ENCODE measurements at regions not wholly inside any gene's neighbourhood (a gene's known extent, or its start where the extent isn't known, plus 50 kb on each side); places are given as distances from the start of the nearest gene placed in this dataset.

DNA sequence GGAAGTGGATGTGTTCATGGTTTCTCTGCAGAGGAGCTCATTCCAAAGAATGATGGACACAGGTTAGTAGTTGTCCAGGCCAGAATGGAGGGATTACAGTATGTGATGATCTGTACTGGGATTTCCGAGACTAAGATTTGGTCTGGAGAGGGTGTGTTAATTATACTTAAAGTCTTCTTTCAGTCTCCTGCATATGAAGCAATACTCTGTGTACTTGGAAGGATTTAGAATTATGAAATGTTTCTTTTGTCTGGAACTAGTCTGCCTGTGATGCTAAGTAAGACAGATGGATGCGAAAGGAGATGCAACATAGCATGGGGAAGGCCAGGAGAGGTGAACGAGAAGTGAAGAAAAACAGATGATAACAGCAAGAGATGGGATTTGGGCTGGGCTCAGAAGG lies 305.1 kb upstream of the LYZL1 start:
- H3K27ac Mint-ChIP-seq (ENCODE audit: unreplicated experiment) = no peak overlapping the region
- H3K4me3 Mint-ChIP-seq = no peak overlapping the region
- H3K9me3 Mint-ChIP-seq = peaks cover 3% of the 10 kb centered on the region
- DNase-seq (ENCODE audit: low read depth, low spot score) = no peak
- peaks cover 6% of the 10 kb centered on the region for H3K27me3 Mint-ChIP-seq (ENCODE audit: low read depth)
- peaks cover 7% of the 10 kb centered on the region for H3K4me1 Mint-ChIP-seq
- TF ChIP-seq, protein P1, sequence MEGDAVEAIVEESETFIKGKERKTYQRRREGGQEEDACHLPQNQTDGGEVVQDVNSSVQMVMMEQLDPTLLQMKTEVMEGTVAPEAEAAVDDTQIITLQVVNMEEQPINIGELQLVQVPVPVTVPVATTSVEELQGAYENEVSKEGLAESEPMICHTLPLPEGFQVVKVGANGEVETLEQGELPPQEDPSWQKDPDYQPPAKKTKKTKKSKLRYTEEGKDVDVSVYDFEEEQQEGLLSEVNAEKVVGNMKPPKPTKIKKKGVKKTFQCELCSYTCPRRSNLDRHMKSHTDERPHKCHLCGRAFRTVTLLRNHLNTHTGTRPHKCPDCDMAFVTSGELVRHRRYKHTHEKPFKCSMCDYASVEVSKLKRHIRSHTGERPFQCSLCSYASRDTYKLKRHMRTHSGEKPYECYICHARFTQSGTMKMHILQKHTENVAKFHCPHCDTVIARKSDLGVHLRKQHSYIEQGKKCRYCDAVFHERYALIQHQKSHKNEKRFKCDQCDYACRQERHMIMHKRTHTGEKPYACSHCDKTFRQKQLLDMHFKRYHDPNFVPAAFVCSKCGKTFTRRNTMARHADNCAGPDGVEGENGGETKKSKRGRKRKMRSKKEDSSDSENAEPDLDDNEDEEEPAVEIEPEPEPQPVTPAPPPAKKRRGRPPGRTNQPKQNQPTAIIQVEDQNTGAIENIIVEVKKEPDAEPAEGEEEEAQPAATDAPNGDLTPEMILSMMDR (conservative IDR thresholded peaks at IDR 0.05) = no peak
- H3K36me3 Mint-ChIP-seq (ENCODE audit: low read depth) = no peaks in the 10 kb centered on the region

DNA sequence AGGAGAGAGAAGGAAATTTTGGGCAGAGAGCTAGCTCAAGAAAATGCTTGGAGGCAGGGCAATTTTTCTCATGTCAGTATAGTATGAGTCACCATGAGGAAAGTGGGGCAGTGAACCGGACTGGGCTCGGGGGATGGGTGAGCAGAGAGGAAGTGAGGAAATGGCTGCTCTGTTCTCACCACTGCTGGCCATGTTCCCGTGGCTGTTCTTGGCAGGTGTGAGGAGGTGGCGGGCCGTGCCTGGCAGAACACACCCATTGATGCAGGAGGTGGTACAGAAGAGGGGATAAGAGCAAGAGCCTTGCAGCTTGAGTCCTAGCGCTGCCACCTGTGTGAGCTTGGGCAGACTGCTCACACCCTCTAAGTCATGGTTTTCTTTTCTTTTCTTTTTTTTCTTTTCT lies 304.4 kb upstream of the LYZL1 start:
- Mint-ChIP-seq H3K36me3 (ENCODE audit: low read depth) (no peaks in the 10 kb centered on the region), H3K4me1 (peaks cover 7% of the 10 kb centered on the region), H3K27me3 (ENCODE audit: low read depth) (peaks cover 6% of the 10 kb centered on the region), H3K27ac (ENCODE audit: unreplicated experiment) (no peak overlapping the region), H3K9me3 (peaks cover 3% of the 10 kb centered on the region), H3K4me3 (no peak overlapping the region)
- TF ChIP-seq, protein P1 (conservative IDR thresholded peaks at IDR 0.05) = no peak
- DNase-seq (ENCODE audit: low read depth, low spot score) = no peak

DNA sequence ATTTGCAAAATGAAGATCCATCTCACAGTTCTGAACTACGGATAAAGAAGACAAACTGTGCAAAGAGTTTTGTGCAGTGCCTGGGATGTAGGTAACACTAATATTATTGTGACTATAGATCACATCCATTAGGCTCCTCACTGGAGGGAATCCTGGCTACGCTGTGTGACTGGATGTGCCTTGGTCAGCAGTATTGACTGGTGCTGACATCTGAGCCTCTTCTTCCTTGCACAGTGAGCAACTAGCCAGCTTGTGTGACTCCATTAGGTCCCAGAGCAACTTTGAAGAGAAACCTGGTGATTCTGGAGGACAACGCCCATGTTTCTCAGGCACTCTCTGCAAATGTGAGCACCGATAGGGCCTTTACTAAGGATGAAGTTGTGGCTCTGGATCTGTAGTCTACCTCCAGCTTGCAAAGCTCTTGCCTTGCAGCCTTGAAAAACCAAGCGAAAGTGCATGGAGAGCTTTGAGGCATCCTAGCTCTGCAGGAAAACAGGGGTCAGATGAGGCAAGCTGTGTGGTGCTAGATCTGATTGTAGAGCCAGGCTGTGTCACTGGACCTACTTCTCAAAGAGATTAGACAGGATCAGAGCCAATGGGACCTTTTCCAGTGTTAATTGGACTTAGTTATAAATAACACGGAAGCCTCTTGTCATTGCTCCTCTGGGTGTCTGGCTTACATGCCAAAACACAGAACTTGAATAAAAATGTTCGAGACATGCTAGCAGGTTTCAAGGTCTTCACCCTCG lies 303.6 kb upstream of the LYZL1 start:
- Mint-ChIP-seq H3K4me3 (no peak overlapping the region), H3K4me1 (peaks cover 7% of the 10 kb centered on the region), H3K9me3 (peaks cover 3% of the 10 kb centered on the region), H3K36me3 (ENCODE audit: low read depth) (no peaks in the 10 kb centered on the region), H3K27me3 (ENCODE audit: low read depth) (peaks cover 6% of the 10 kb centered on the region), H3K27ac (ENCODE audit: unreplicated experiment) (no peak overlapping the region)
- DNase-seq (ENCODE audit: low read depth, low spot score) = no peak
- TF ChIP-seq, protein P1 (conservative IDR thresholded peaks at IDR 0.05) = no peak

- DNase-seq (ENCODE audit: low read depth, low spot score) = no peak
- H3K36me3 Mint-ChIP-seq (ENCODE audit: low read depth) = no peaks in the 10 kb centered on the region
- peaks cover 6% of the 10 kb centered on the region for H3K27me3 Mint-ChIP-seq (ENCODE audit: low read depth)
- H3K27ac Mint-ChIP-seq (ENCODE audit: unreplicated experiment) = peak overlapping the region; percentile 54
- TF ChIP-seq, protein P1 (conservative IDR thresholded peaks at IDR 0.05) = no peak
- H3K4me3 Mint-ChIP-seq = no peak overlapping the region
- peaks cover 7% of the 10 kb centered on the region for H3K4me1 Mint-ChIP-seq
- peaks cover 3% of the 10 kb centered on the region for H3K9me3 Mint-ChIP-seq
Measured at GRCh38 chr10:28986117-28986792, 302.6 kb upstream of the LYZL1 start.

DNA sequence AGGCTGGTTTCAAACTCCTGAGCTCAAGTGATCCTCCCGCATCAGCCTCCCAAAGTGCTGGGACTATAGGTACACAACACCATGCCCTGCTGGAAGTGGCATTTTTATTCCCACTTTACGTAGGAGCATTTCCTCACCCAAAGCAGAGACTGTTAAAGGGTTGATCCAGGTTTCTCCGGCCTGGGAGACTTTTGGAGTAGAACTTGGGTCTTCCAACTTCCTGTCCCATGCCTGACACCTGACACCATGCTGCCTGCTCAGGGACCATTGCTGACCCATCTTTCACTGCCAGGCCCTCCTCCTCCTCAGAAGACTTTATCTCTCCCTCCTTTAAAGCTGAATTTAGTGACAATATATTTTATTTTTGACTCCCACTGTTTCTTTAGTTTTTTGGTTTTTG lies 302.0 kb upstream of the LYZL1 start:
- Mint-ChIP-seq H3K27ac (ENCODE audit: unreplicated experiment) (no peak overlapping the region), H3K9me3 (peaks cover 3% of the 10 kb centered on the region), H3K4me3 (no peak overlapping the region), H3K27me3 (ENCODE audit: low read depth) (peaks cover 6% of the 10 kb centered on the region), H3K36me3 (ENCODE audit: low read depth) (no peaks in the 10 kb centered on the region), H3K4me1 (peaks cover 7% of the 10 kb centered on the region)
- TF ChIP-seq, protein P1 (conservative IDR thresholded peaks at IDR 0.05) = no peak
- DNase-seq (ENCODE audit: low read depth, low spot score) = no peak

All from neural crest cell (in vitro differentiated cells).